Smooth muscle cell (in vitro differentiated cells): ENCODE measurements at regions not wholly inside any gene's neighbourhood (a gene's known extent, or its start where the extent isn't known, plus 50 kb on each side); places are given as distances from the start of the nearest gene placed in this dataset.

Experiments used
- DNase-seq: peaks from one replicate; lab custom pipeline; 2025; ENCODE audit not compliant: unreplicated experiment; lab: John Stamatoyannopoulos, UW
- H2AFZ ChIP-seq: fragments of 200-600 bp; sonication (generic); 2 replicates; pipeline ENCODE4 v1.6.0; 2016; ENCODE audit warnings: antibody characterized with exemption, low read depth, mild to moderate bottlenecking
- H3F3A ChIP-seq: fragments of 200-600 bp; sonication (generic); 2 replicates; pipeline ENCODE4 v1.6.0; 2017; ENCODE audit warnings: antibody characterized with exemption, low read depth
- H3K27ac ChIP-seq: fragments of 200-600 bp; sonication (generic); 2 replicates; pipeline ENCODE4 v1.5.1; 2016; ENCODE audit warnings: low read depth, mild to moderate bottlenecking
- H3K27me3 ChIP-seq: fragments of 200-600 bp; sonication (generic); 2 replicates; pipeline ENCODE4 v1.6.1; 2016; ENCODE audit warnings: low read depth, mild to moderate bottlenecking
- H3K36me3 ChIP-seq: fragments of 200-600 bp; sonication (generic); 2 replicates; pipeline ENCODE4 v1.5.1; 2016; ENCODE audit warnings: low read depth
- H3K4me1 ChIP-seq: fragments of 200-600 bp; sonication (generic); 2 replicates; pipeline ENCODE4 v1.5.1; 2016; ENCODE audit warnings: low read depth
- H3K4me2 ChIP-seq: fragments of 200-600 bp; sonication (generic); 2 replicates; pipeline ENCODE4 v1.6.0; 2016; ENCODE audit warnings: mild to moderate bottlenecking
- H3K4me3 ChIP-seq: fragments of 200-600 bp; sonication (generic); 2 replicates; pipeline ENCODE4 v1.5.1; 2016; ENCODE audit warnings: mild to moderate bottlenecking
- H3K79me2 ChIP-seq: fragments of 200-600 bp; sonication (generic); 2 replicates; pipeline ENCODE4 v1.6.0; 2016; ENCODE audit warnings: low read depth, mild to moderate bottlenecking
- H3K9ac ChIP-seq: fragments of 200-600 bp; sonication (generic); 2 replicates; pipeline ENCODE4 v1.6.0; 2016; ENCODE audit warnings: low read depth
- H3K9me3 ChIP-seq: fragments of 200-600 bp; sonication (generic); replicated peaks from 2 replicates; pipeline ENCODE4 v1.5.1; 2016; ENCODE audit warnings: low read depth
- H4K20me1 ChIP-seq: fragments of 200-600 bp; sonication (generic); 2 replicates; pipeline ENCODE4 v1.6.0; 2016; ENCODE audit warnings: low read depth
- WGBS: methylation state at CpG from one replicate; pipeline ENCODE4 v1.1.7; 2016; ENCODE audit warnings: low lambda C conversion rate; 5-methylcytosine and 5-hydroxymethylcytosine counted together
- TF ChIP-seq, protein P1 (sequence below): fragments of 200-600 bp; sonication (generic); IDR thresholded peaks from 2 replicates; pipeline ENCODE4 v1.5.1; 2017; ENCODE audit warnings: borderline replicate concordance, mild to moderate bottlenecking, antibody characterized with exemption; ENCODE audit not compliant: insufficient read depth, poor library complexity, severe bottlenecking

DNA sequence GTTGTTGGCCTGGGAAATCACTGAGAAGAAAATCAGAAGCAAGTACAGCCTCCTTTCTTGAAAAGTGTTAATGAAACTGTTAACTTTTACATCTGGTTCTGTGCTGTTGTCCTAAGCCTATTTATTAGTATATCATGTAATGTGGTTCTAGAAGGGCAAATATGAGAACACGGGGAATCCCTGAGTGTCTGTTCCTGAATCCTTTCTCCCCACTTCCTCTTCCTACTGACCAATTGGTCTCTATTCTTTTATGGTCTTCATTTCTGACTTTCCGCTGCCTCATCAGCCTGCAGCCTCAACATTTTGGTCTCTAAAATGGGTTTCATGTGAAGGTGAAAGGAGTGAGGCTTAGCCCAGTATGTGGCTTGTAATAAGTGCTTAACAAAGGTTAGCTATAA is 159.9 kb upstream of the MAMLD1 start:
- no peaks in the 10 kb centered on the region for H3F3A ChIP-seq
- H3K36me3 ChIP-seq = no peaks in the 10 kb centered on the region
- no peaks in the 10 kb centered on the region for H3K9me3 ChIP-seq
- no peaks in the 10 kb centered on the region for H3K4me1 ChIP-seq
- TF ChIP-seq, protein P1, sequence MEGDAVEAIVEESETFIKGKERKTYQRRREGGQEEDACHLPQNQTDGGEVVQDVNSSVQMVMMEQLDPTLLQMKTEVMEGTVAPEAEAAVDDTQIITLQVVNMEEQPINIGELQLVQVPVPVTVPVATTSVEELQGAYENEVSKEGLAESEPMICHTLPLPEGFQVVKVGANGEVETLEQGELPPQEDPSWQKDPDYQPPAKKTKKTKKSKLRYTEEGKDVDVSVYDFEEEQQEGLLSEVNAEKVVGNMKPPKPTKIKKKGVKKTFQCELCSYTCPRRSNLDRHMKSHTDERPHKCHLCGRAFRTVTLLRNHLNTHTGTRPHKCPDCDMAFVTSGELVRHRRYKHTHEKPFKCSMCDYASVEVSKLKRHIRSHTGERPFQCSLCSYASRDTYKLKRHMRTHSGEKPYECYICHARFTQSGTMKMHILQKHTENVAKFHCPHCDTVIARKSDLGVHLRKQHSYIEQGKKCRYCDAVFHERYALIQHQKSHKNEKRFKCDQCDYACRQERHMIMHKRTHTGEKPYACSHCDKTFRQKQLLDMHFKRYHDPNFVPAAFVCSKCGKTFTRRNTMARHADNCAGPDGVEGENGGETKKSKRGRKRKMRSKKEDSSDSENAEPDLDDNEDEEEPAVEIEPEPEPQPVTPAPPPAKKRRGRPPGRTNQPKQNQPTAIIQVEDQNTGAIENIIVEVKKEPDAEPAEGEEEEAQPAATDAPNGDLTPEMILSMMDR = no peak
- H3K27me3 ChIP-seq = no peaks in the 10 kb centered on the region
- no peak overlapping the region for H3K4me3 ChIP-seq
- DNase-seq = no peak
- H4K20me1 ChIP-seq = no peaks in the 10 kb centered on the region
- H3K9ac ChIP-seq = no peak overlapping the region
- H3K27ac ChIP-seq = peak overlapping the region; percentile 37
- H3K4me2 ChIP-seq = no peak overlapping the region
- no peaks in the 10 kb centered on the region for H3K79me2 ChIP-seq
- no peak overlapping the region for H2AFZ ChIP-seq
- WGBS = 84% methylated on average over 2 of the region's 2 CpGs

DNA sequence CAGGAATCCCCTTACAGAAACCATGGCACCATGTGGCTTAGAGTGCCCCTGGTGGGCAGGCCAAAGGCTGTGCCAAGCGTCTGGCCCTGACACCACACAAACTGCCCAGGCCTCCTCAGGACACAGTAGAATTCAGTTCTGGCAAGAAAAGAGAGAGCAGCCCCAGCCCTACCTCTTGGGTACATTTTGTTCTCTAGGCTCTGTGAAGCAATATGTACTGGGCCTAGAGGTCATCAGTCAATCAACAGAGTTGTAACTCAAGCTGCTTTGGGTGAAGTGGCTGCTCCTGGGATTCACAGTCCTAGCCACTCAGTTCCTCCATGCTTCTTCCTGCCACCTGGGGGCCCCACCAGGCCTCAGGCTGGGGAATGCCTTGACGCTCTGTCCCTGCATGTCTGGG is 158.1 kb upstream of the MAMLD1 start:
- Histone ChIP-seq H3K27ac (no peak overlapping the region), H3K79me2 (no peaks in the 10 kb centered on the region), H2AFZ (no peak overlapping the region), H4K20me1 (no peaks in the 10 kb centered on the region), H3K4me1 (no peaks in the 10 kb centered on the region), H3K36me3 (no peaks in the 10 kb centered on the region), H3F3A (no peaks in the 10 kb centered on the region), H3K27me3 (no peaks in the 10 kb centered on the region), H3K4me2 (no peak overlapping the region), H3K9ac (no peak overlapping the region), H3K4me3 (no peak overlapping the region), H3K9me3 (no peaks in the 10 kb centered on the region)
- WGBS = 79% methylated on average over 2 of the region's 2 CpGs
- TF ChIP-seq, protein P1 = no peak
- no peak for DNase-seq

DNA sequence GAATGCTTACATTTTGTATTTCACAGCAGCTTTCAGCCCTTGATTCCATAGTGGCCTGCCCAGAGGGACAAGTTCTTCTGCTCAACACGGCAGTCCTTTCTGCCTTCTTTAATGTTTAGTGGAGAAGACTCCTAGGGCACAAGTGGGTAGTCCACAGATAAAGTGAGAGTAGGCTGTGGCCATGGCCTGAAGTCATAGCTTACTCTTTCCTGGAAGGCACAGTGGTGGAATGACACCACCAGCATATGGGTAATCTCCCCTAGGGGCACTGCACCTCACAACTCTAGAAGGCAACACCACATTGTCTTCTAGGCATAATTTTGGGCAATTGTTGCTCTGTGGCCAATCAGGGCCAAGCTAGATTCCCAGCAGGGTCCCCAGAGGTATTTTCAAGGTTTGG is 155.4 kb upstream of the MAMLD1 start:
- 92% methylated on average over 1 of the region's 1 CpG for WGBS
- Histone ChIP-seq H3K79me2 (no peaks in the 10 kb centered on the region), H3K27me3 (no peaks in the 10 kb centered on the region), H3K36me3 (no peaks in the 10 kb centered on the region), H2AFZ (no peak overlapping the region), H3F3A (no peaks in the 10 kb centered on the region), H3K4me1 (no peaks in the 10 kb centered on the region), H4K20me1 (no peaks in the 10 kb centered on the region), H3K27ac (no peak overlapping the region), H3K4me3 (no peak overlapping the region), H3K4me2 (no peak overlapping the region), H3K9ac (no peak overlapping the region), H3K9me3 (no peaks in the 10 kb centered on the region)
- TF ChIP-seq, protein P1 = no peak
- DNase-seq = no peak

DNA sequence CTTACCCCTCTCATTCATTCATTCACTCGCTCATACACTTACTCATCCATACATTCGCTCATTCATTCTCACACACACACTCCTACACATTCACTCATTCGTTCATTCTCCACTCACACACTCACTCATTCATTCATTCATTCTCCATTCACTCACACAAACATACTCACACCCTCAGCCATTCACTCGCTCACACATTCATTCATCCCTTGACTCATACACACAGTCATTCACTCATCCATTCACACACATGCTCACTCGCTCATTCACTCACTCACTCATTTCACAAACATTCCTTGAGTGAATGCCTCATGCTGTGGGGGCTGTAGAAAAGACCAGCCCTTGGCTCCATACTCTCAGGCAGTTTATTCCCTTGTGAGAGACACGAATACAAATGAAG is 151.1 kb upstream of the MAMLD1 start:
- Histone ChIP-seq H3K4me2 (no peak overlapping the region), H3K27me3 (no peaks in the 10 kb centered on the region), H2AFZ (no peak overlapping the region), H3K4me3 (no peak overlapping the region), H3K4me1 (no peaks in the 10 kb centered on the region), H3K9me3 (no peaks in the 10 kb centered on the region), H3K27ac (no peak overlapping the region), H3F3A (no peaks in the 10 kb centered on the region), H3K9ac (no peak overlapping the region), H4K20me1 (no peaks in the 10 kb centered on the region), H3K79me2 (no peaks in the 10 kb centered on the region), H3K36me3 (no peaks in the 10 kb centered on the region)
- TF ChIP-seq, protein P1 = no peak
- 68% methylated on average over 6 of the region's 6 CpGs for WGBS
- DNase-seq = no peak
